ENCODE measurements at regions not wholly inside any gene's neighbourhood (a gene's known extent, or its start where the extent isn't known, plus 50 kb on each side); places are given as distances from the start of the nearest gene placed in this dataset.

DNA sequence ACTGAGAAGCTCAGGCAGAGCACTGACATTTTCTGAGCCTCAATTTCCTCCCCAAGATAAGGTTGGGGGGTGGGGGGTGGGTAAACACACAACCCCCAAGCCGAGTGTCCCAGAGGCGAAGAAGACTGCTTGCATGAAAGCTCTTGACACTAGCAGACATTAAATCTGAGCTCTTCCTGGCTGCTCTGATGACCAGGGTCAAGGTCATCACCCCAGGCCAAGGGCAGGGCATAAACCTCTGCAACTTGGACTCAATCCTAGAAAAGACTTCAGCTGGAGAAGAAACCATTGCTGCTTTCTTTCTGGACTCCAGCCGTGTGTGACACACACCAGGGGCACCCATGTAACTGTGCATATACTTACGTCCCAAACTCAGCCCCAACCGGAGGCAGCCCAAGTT lies 109.0 kb downstream of the BANF2 start:
- H4K20me1 ChIP-seq (ENCODE audit: insufficient read depth, low read length), result no peaks in the 10 kb centered on the region
- H3K27me3 ChIP-seq (ENCODE audit: insufficient read depth, low read length, poor library complexity), result no peaks in the 10 kb centered on the region
- no peaks in the 10 kb centered on the region for H3K36me3 ChIP-seq (ENCODE audit: insufficient read depth, low read length)
- H3K4me2 ChIP-seq (ENCODE audit: insufficient read depth, low read length), result no peak overlapping the region
- no peak for TF ChIP-seq EZH2 (IDR thresholded peaks at IDR 0.05; ENCODE audit: borderline replicate concordance, low read depth, low read length, severe bottlenecking)
- TF ChIP-seq, protein P1, sequence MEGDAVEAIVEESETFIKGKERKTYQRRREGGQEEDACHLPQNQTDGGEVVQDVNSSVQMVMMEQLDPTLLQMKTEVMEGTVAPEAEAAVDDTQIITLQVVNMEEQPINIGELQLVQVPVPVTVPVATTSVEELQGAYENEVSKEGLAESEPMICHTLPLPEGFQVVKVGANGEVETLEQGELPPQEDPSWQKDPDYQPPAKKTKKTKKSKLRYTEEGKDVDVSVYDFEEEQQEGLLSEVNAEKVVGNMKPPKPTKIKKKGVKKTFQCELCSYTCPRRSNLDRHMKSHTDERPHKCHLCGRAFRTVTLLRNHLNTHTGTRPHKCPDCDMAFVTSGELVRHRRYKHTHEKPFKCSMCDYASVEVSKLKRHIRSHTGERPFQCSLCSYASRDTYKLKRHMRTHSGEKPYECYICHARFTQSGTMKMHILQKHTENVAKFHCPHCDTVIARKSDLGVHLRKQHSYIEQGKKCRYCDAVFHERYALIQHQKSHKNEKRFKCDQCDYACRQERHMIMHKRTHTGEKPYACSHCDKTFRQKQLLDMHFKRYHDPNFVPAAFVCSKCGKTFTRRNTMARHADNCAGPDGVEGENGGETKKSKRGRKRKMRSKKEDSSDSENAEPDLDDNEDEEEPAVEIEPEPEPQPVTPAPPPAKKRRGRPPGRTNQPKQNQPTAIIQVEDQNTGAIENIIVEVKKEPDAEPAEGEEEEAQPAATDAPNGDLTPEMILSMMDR (IDR thresholded peaks at IDR 0.05; ENCODE audit: borderline replicate concordance, extremely low read depth, low read length, poor library complexity, severe bottlenecking), result no peak
- H3K9me3 ChIP-seq (ENCODE audit: insufficient read depth, low read length, severe bottlenecking), result no peaks in the 10 kb centered on the region
- H3K4me1 ChIP-seq (ENCODE audit: insufficient read depth, low read length), result no peaks in the 10 kb centered on the region
- no peak for ATAC-seq (ENCODE audit: insufficient read depth, low read depth)
- DNase-seq, result no peak
- no peak overlapping the region for H2AFZ ChIP-seq (ENCODE audit: low read depth, low read length)
- no peak overlapping the region for H3K4me3 ChIP-seq (ENCODE audit: low read depth in 1 of 2, low read length in 2 of 2)
- H3K79me2 ChIP-seq (ENCODE audit: insufficient read depth, low read length), result no peaks in the 10 kb centered on the region
- H3K27ac ChIP-seq (ENCODE audit: low read length), result no peak overlapping the region
- no peak overlapping the region for H3K9ac ChIP-seq (ENCODE audit: low read depth, low read length)

DNA sequence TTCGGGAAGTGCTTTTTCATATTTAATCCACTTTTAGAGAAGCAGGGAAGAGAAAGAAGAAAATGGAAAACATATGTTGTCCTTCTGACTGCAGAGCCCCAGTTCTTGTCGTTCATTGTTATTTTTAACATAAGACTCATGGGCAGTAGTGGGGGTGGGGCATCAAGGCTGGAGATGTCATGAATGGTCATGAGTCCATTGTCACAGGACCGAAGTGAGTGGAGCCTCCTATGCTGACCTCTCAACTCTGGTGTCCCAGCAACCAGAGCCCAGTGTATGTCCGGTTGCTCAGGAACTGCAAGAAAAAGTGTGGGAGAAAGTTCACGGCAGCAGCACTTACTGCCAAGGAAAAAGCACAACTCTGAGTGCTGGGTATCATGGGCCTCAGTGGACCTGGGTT lies 108.6 kb downstream of the BANF2 start:
- H3K36me3 ChIP-seq (ENCODE audit: insufficient read depth, low read length), result no peaks in the 10 kb centered on the region
- no peaks in the 10 kb centered on the region for H3K9me3 ChIP-seq (ENCODE audit: insufficient read depth, low read length, severe bottlenecking)
- no peak overlapping the region for H3K4me3 ChIP-seq (ENCODE audit: low read depth in 1 of 2, low read length in 2 of 2)
- no peaks in the 10 kb centered on the region for H3K27me3 ChIP-seq (ENCODE audit: insufficient read depth, low read length, poor library complexity)
- H3K9ac ChIP-seq (ENCODE audit: low read depth, low read length), result no peak overlapping the region
- H3K4me2 ChIP-seq (ENCODE audit: insufficient read depth, low read length), result no peak overlapping the region
- DNase-seq (no peak), ATAC-seq (ENCODE audit: insufficient read depth, low read depth) (no peak)
- H4K20me1 ChIP-seq (ENCODE audit: insufficient read depth, low read length), result no peaks in the 10 kb centered on the region
- H3K27ac ChIP-seq (ENCODE audit: low read length), result no peak overlapping the region
- TF ChIP-seq, protein P1 (IDR thresholded peaks at IDR 0.05; ENCODE audit: borderline replicate concordance, extremely low read depth, low read length, poor library complexity, severe bottlenecking), result no peak
- no peak for TF ChIP-seq EZH2 (IDR thresholded peaks at IDR 0.05; ENCODE audit: borderline replicate concordance, low read depth, low read length, severe bottlenecking)
- no peaks in the 10 kb centered on the region for H3K4me1 ChIP-seq (ENCODE audit: insufficient read depth, low read length)
- H2AFZ ChIP-seq (ENCODE audit: low read depth, low read length), result no peak overlapping the region
- no peaks in the 10 kb centered on the region for H3K79me2 ChIP-seq (ENCODE audit: insufficient read depth, low read length)

DNA sequence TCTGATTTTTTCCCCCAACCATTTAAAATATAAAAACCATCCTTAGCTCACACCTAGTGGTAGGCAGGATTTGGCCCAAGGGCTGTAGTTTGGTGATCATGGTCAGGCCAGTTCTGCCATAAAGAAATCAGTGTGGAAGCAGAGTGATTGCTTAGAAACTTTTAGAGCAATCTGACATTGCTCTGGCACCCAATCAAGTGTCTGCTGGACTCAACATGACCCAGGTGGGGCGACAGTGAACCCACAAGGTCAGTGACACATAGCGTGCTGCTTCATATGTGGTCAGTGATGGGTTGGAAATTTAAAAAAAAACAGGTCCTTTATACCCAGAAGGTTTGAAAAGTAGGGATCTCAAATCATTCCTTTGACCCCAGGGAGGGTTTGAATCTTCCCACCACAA lies 107.9 kb downstream of the BANF2 start:
- H3K36me3 ChIP-seq (ENCODE audit: insufficient read depth, low read length), result no peaks in the 10 kb centered on the region
- H3K9me3 ChIP-seq (ENCODE audit: insufficient read depth, low read length, severe bottlenecking), result no peaks in the 10 kb centered on the region
- H3K27ac ChIP-seq (ENCODE audit: low read length), result no peak overlapping the region
- H3K4me1 ChIP-seq (ENCODE audit: insufficient read depth, low read length), result no peaks in the 10 kb centered on the region
- H3K79me2 ChIP-seq (ENCODE audit: insufficient read depth, low read length), result no peaks in the 10 kb centered on the region
- TF ChIP-seq EZH2 (IDR thresholded peaks at IDR 0.05; ENCODE audit: borderline replicate concordance, low read depth, low read length, severe bottlenecking), result no peak
- TF ChIP-seq, protein P1 (IDR thresholded peaks at IDR 0.05; ENCODE audit: borderline replicate concordance, extremely low read depth, low read length, poor library complexity, severe bottlenecking), result no peak
- H3K27me3 ChIP-seq (ENCODE audit: insufficient read depth, low read length, poor library complexity), result no peaks in the 10 kb centered on the region
- no peak overlapping the region for H3K4me2 ChIP-seq (ENCODE audit: insufficient read depth, low read length)
- H3K4me3 ChIP-seq (ENCODE audit: low read depth in 1 of 2, low read length in 2 of 2), result no peak overlapping the region
- ATAC-seq (ENCODE audit: insufficient read depth, low read depth), result no peak
- no peak for DNase-seq
- H3K9ac ChIP-seq (ENCODE audit: low read depth, low read length), result no peak overlapping the region
- H4K20me1 ChIP-seq (ENCODE audit: insufficient read depth, low read length), result no peaks in the 10 kb centered on the region
- no peak overlapping the region for H2AFZ ChIP-seq (ENCODE audit: low read depth, low read length)

Measured in DND-41 (cell line).